ENCODE measurements at regions not wholly inside any gene's neighbourhood (a gene's known extent, or its start where the extent isn't known, plus 50 kb on each side); places are given as distances from the start of the nearest gene placed in this dataset.

- Histone ChIP-seq H3K4me1 (ENCODE audit: insufficient read depth, low read length, poor library complexity, severe bottlenecking) (no peaks in the 10 kb centered on the region), H3K9ac (ENCODE audit: low read depth, low read length, poor library complexity, severe bottlenecking) (no peak overlapping the region), H3K4me2 (ENCODE audit: low read depth, low read length, poor library complexity, severe bottlenecking) (no peak overlapping the region), H3F3A (ENCODE audit: low read depth) (no peaks in the 10 kb centered on the region), H3K36me3 (ENCODE audit: insufficient read depth, low read length) (no peaks in the 10 kb centered on the region), H2AFZ (ENCODE audit: low read length) (no peak overlapping the region), H3K4me3 (ENCODE audit: low read length, poor library complexity, severe bottlenecking) (no peak overlapping the region), H3K9me2 (replicated peaks; ENCODE audit: low read depth, low read length) (no peaks in the 10 kb centered on the region), H4K20me1 (ENCODE audit: insufficient read depth, low read length, poor library complexity, severe bottlenecking) (no peaks in the 10 kb centered on the region), H3K27me3 (ENCODE audit: insufficient read depth, low read length, poor library complexity, severe bottlenecking) (no peaks in the 10 kb centered on the region), H3K9me3 (ENCODE audit: insufficient read depth, low read depth, low read length) (no peaks in the 10 kb centered on the region), H3K79me2 (ENCODE audit: insufficient read depth, low read length) (no peaks in the 10 kb centered on the region)
- TF ChIP-seq CTCF (conservative IDR thresholded peaks at IDR 0.05; ENCODE audit: low read length) (no peak), EZH2phosphoT487 (IDR thresholded peaks at IDR 0.05; ENCODE audit: borderline replicate concordance) (no peak)
These were observed 185.9 kb upstream of the MAF start for GRCh38 chr16:79786389-79786788.

- no peaks in the 10 kb centered on the region for H3F3A ChIP-seq (ENCODE audit: low read depth)
- H3K9me3 ChIP-seq (ENCODE audit: insufficient read depth, low read depth, low read length) = no peaks in the 10 kb centered on the region
- no peak overlapping the region for H3K4me2 ChIP-seq (ENCODE audit: low read depth, low read length, poor library complexity, severe bottlenecking)
- no peak overlapping the region for H2AFZ ChIP-seq (ENCODE audit: low read length)
- H3K4me1 ChIP-seq (ENCODE audit: insufficient read depth, low read length, poor library complexity, severe bottlenecking) = no peaks in the 10 kb centered on the region
- no peaks in the 10 kb centered on the region for H3K9me2 ChIP-seq (replicated peaks; ENCODE audit: low read depth, low read length)
- H4K20me1 ChIP-seq (ENCODE audit: insufficient read depth, low read length, poor library complexity, severe bottlenecking) = no peaks in the 10 kb centered on the region
- TF ChIP-seq EZH2phosphoT487 (IDR thresholded peaks at IDR 0.05; ENCODE audit: borderline replicate concordance) = no peak
- no peaks in the 10 kb centered on the region for H3K36me3 ChIP-seq (ENCODE audit: insufficient read depth, low read length)
- H3K79me2 ChIP-seq (ENCODE audit: insufficient read depth, low read length) = no peaks in the 10 kb centered on the region
- no peaks in the 10 kb centered on the region for H3K27me3 ChIP-seq (ENCODE audit: insufficient read depth, low read length, poor library complexity, severe bottlenecking)
- H3K4me3 ChIP-seq (ENCODE audit: low read length, poor library complexity, severe bottlenecking) = no peak overlapping the region
- H3K9ac ChIP-seq (ENCODE audit: low read depth, low read length, poor library complexity, severe bottlenecking) = no peak overlapping the region
These were observed 183.5 kb upstream of the MAF start for GRCh38 chr16:79784007-79784406.

GRCh38 chr16:79777679-79778078 lies 177.1 kb upstream of the MAF start:
- Histone ChIP-seq H3F3A (ENCODE audit: low read depth) (no peaks in the 10 kb centered on the region), H3K9me3 (ENCODE audit: insufficient read depth, low read depth, low read length) (no peaks in the 10 kb centered on the region), H3K9me2 (replicated peaks; ENCODE audit: low read depth, low read length) (no peaks in the 10 kb centered on the region), H3K27me3 (ENCODE audit: insufficient read depth, low read length, poor library complexity, severe bottlenecking) (no peaks in the 10 kb centered on the region), H2AFZ (ENCODE audit: low read length) (no peak overlapping the region), H4K20me1 (ENCODE audit: insufficient read depth, low read length, poor library complexity, severe bottlenecking) (no peaks in the 10 kb centered on the region), H3K79me2 (ENCODE audit: insufficient read depth, low read length) (no peaks in the 10 kb centered on the region), H3K9ac (ENCODE audit: low read depth, low read length, poor library complexity, severe bottlenecking) (no peak overlapping the region), H3K4me1 (ENCODE audit: insufficient read depth, low read length, poor library complexity, severe bottlenecking) (no peaks in the 10 kb centered on the region), H3K4me2 (ENCODE audit: low read depth, low read length, poor library complexity, severe bottlenecking) (no peak overlapping the region), H3K36me3 (ENCODE audit: insufficient read depth, low read length) (no peaks in the 10 kb centered on the region), H3K4me3 (ENCODE audit: low read length, poor library complexity, severe bottlenecking) (no peak overlapping the region)
- TF ChIP-seq EZH2phosphoT487 (IDR thresholded peaks at IDR 0.05; ENCODE audit: borderline replicate concordance) (no peak), CTCF (conservative IDR thresholded peaks at IDR 0.05; ENCODE audit: low read length) (no peak)

GRCh38 chr16:79776243-79776847 lies 175.8 kb upstream of the MAF start:
- H3K36me3 ChIP-seq (ENCODE audit: insufficient read depth, low read length) = no peaks in the 10 kb centered on the region
- H3K79me2 ChIP-seq (ENCODE audit: insufficient read depth, low read length) = no peaks in the 10 kb centered on the region

More at GRCh38 chr16:79776243-79776847, 175.8 kb upstream of the MAF start:
- no peak overlapping the region for H3K4me2 ChIP-seq (ENCODE audit: low read depth, low read length, poor library complexity, severe bottlenecking)
- H3K4me1 ChIP-seq (ENCODE audit: insufficient read depth, low read length, poor library complexity, severe bottlenecking) = no peaks in the 10 kb centered on the region
- no peaks in the 10 kb centered on the region for H3K9me2 ChIP-seq (replicated peaks; ENCODE audit: low read depth, low read length)
- no peak; the same call in 1 of the 2 replicates for TF ChIP-seq CTCF (conservative IDR thresholded peaks at IDR 0.05; ENCODE audit: low read length)
- TF ChIP-seq EZH2phosphoT487 (IDR thresholded peaks at IDR 0.05; ENCODE audit: borderline replicate concordance) = no peak
- no peaks in the 10 kb centered on the region for H3F3A ChIP-seq (ENCODE audit: low read depth)
- H3K4me3 ChIP-seq (ENCODE audit: low read length, poor library complexity, severe bottlenecking) = no peak overlapping the region
- H2AFZ ChIP-seq (ENCODE audit: low read length) = 0 out of 2 replicates have a peak overlapping the region, but pooled peaks have one; percentile 2
- H3K9ac ChIP-seq (ENCODE audit: low read depth, low read length, poor library complexity, severe bottlenecking) = no peak overlapping the region
- no peaks in the 10 kb centered on the region for H3K9me3 ChIP-seq (ENCODE audit: insufficient read depth, low read depth, low read length)
- H3K27me3 ChIP-seq (ENCODE audit: insufficient read depth, low read length, poor library complexity, severe bottlenecking) = no peaks in the 10 kb centered on the region
- no peaks in the 10 kb centered on the region for H4K20me1 ChIP-seq (ENCODE audit: insufficient read depth, low read length, poor library complexity, severe bottlenecking)
